ENCODE measurements at regions not wholly inside any gene's neighbourhood (a gene's known extent, or its start where the extent isn't known, plus 50 kb on each side); places are given as distances from the start of the nearest gene placed in this dataset.

DNA sequence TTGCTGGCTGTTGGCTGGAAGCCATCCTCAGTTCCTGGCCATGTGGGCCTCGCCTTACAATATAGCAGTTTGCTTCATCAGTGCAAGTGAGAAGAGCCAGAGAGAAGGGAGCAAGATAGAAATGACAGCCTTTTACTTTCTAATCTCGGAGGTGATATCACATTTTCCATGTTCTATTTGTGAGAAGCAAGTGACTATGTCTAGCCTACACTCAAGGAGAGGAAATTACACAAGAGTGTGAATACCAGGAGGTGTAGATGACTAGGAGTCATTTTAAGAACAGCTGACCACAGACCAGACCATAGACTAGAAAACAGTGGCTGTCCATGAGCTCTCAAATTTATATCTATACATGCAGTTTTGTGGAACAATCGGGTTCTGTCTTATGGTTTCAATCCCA lies 163.0 kb upstream of the NRXN3 start:
- no peak for TF ChIP-seq EZH2 (IDR thresholded peaks at IDR 0.05; ENCODE audit: borderline replicate concordance, low read depth, low read length, poor library complexity, severe bottlenecking)
- TF ChIP-seq, protein P1, sequence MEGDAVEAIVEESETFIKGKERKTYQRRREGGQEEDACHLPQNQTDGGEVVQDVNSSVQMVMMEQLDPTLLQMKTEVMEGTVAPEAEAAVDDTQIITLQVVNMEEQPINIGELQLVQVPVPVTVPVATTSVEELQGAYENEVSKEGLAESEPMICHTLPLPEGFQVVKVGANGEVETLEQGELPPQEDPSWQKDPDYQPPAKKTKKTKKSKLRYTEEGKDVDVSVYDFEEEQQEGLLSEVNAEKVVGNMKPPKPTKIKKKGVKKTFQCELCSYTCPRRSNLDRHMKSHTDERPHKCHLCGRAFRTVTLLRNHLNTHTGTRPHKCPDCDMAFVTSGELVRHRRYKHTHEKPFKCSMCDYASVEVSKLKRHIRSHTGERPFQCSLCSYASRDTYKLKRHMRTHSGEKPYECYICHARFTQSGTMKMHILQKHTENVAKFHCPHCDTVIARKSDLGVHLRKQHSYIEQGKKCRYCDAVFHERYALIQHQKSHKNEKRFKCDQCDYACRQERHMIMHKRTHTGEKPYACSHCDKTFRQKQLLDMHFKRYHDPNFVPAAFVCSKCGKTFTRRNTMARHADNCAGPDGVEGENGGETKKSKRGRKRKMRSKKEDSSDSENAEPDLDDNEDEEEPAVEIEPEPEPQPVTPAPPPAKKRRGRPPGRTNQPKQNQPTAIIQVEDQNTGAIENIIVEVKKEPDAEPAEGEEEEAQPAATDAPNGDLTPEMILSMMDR (conservative IDR thresholded peaks at IDR 0.05; ENCODE audit: low read depth, low read length), result no peak

All from A673 (cell line).